Neuronal stem cell (in vitro differentiated cells): ENCODE measurements at regions not wholly inside any gene's neighbourhood (a gene's known extent, or its start where the extent isn't known, plus 50 kb on each side); places are given as distances from the start of the nearest gene placed in this dataset.

Experiments
- DNase-seq: peaks from one replicate; pipeline ENCODE4 v3.0.0-alpha.2; 2013; ENCODE audit warnings: low spot score
- H2AFZ ChIP-seq: one replicate; pipeline ENCODE4 v1.6.1; 2013; ENCODE audit warnings: mild to moderate bottlenecking, low read length, inconsistent platforms
- H2AK5ac ChIP-seq: 2 replicates; pipeline ENCODE4 v1.6.1; 2013; ENCODE audit warnings: low read depth, mild to moderate bottlenecking, inconsistent platforms, low read length, moderate library complexity, mixed read lengths
- H2BK120ac ChIP-seq: 2 replicates; pipeline ENCODE4 v1.6.1; 2013; ENCODE audit warnings: low read depth, mild to moderate bottlenecking, inconsistent platforms, low read length, moderate library complexity, mixed read lengths
- H2BK12ac ChIP-seq: one replicate; pipeline ENCODE4 v1.6.1; 2013; ENCODE audit warnings: low read length, inconsistent platforms
- H2BK15ac ChIP-seq: 2 replicates; pipeline ENCODE4 v1.6.1; 2013; ENCODE audit warnings: mild to moderate bottlenecking, low read length, inconsistent platforms, mixed read lengths
- H2BK5ac ChIP-seq: one replicate; pipeline ENCODE4 v1.6.1; 2013; ENCODE audit warnings: inconsistent platforms, mild to moderate bottlenecking, low read length, moderate library complexity
- H3K14ac ChIP-seq: one replicate; pipeline ENCODE4 v1.6.1; 2013; ENCODE audit warnings: low read length, inconsistent platforms
- H3K18ac ChIP-seq: 2 replicates; pipeline ENCODE4 v1.6.1; 2013; ENCODE audit warnings: low read length, inconsistent platforms
- H3K23ac ChIP-seq: 2 replicates; pipeline ENCODE4 v1.6.1; 2013; ENCODE audit warnings: low read depth, mild to moderate bottlenecking, mixed read lengths, low read length, inconsistent platforms; ENCODE audit not compliant: poor library complexity
- H3K27ac ChIP-seq: replicated peaks from 3 replicates; pipeline ENCODE4 v1.5.1; 2013; ENCODE audit warnings: low read length, inconsistent platforms
- H3K27me3 ChIP-seq, 3 experiments: 2 replicates each; pipeline ENCODE4 v1.6.1; 2013; ENCODE audit warnings: low read length in 3 of 3, mild to moderate bottlenecking in 2 of 3, inconsistent platforms in 1 of 3, low read depth in 1 of 3, mixed read lengths in 1 of 3, moderate library complexity in 1 of 3; ENCODE audit not compliant: control insufficient read depth in 3 of 3, insufficient read depth in 3 of 3
- H3K36me3 ChIP-seq, 2 donors: replicated peaks in 1 of 2; 2 replicates each; pipeline ENCODE4 v1.6.1; 2013; ENCODE audit warnings: low read length in 2 of 2; ENCODE audit not compliant: control insufficient read depth in 2 of 2, insufficient read depth in 2 of 2
- H3K4ac ChIP-seq: 2 replicates; pipeline ENCODE4 v1.6.1; 2013; ENCODE audit warnings: inconsistent platforms, mild to moderate bottlenecking, low read length, moderate library complexity
- H3K4me1 ChIP-seq, 2 donors: 1 replicate in 1 of 2; 2 replicates in 1 of 2; pipeline ENCODE4 v1.6.1; 2013; ENCODE audit warnings: low read length in 2 of 2, low read depth in 1 of 2; ENCODE audit not compliant: control insufficient read depth in 2 of 2, insufficient read depth in 1 of 2
- H3K4me2 ChIP-seq: one replicate; pipeline ENCODE4 v1.6.1; 2013; ENCODE audit warnings: mild to moderate bottlenecking, low read length, inconsistent platforms; ENCODE audit not compliant: insufficient read depth, poor library complexity, severe bottlenecking
- H3K4me3 ChIP-seq, 2 donors: 2 replicates each; pipeline ENCODE4 v1.5.1; 2013; ENCODE audit warnings: low read length in 2 of 2, mild to moderate bottlenecking in 2 of 2, inconsistent platforms in 1 of 2, moderate library complexity in 1 of 2
- H3K79me1 ChIP-seq: one replicate; pipeline ENCODE4 v1.6.1; 2013; ENCODE audit warnings: low read depth, mild to moderate bottlenecking, inconsistent platforms, low read length, moderate library complexity
- H3K9ac ChIP-seq: one replicate; pipeline ENCODE4 v1.6.1; 2013; ENCODE audit warnings: mild to moderate bottlenecking, low read depth, low read length, inconsistent platforms; ENCODE audit not compliant: poor library complexity
- H3K9me3 ChIP-seq, 2 donors: replicated peaks in 1 of 2; 2 replicates each; pipeline versions ENCODE3 to v1.6.1; 2013; ENCODE audit warnings: low read length in 2 of 2, mild to moderate bottlenecking in 2 of 2, inconsistent platforms in 1 of 2, low read depth in 1 of 2, mixed read lengths in 1 of 2, moderate library complexity in 1 of 2; ENCODE audit not compliant: control insufficient read depth in 2 of 2, insufficient read depth in 1 of 2
- H4K8ac ChIP-seq: one replicate; pipeline ENCODE4 v1.6.1; 2013; ENCODE audit warnings: low read depth, mild to moderate bottlenecking, inconsistent platforms, low read length, moderate library complexity
- H4K91ac ChIP-seq: one replicate; pipeline ENCODE4 v1.6.1; 2013; ENCODE audit warnings: low read length, low read depth, mild to moderate bottlenecking, inconsistent platforms; ENCODE audit not compliant: poor library complexity
- WGBS, 2 donors: extraction: QIAGEN DNeasy Blood & Tissue Kit; methylation state at CpG; one replicate each; pipeline ENCODE4 v1.1.7; 2013; ENCODE audit warnings: missing lambda C conversion rate in 2 of 2, mixed read lengths in 1 of 2; ENCODE audit not compliant: insufficient read length in 2 of 2, insufficient replicate concordance in 1 of 2; ENCODE audit errors: extremely low coverage in 2 of 2; 5-methylcytosine and 5-hydroxymethylcytosine counted together

DNA sequence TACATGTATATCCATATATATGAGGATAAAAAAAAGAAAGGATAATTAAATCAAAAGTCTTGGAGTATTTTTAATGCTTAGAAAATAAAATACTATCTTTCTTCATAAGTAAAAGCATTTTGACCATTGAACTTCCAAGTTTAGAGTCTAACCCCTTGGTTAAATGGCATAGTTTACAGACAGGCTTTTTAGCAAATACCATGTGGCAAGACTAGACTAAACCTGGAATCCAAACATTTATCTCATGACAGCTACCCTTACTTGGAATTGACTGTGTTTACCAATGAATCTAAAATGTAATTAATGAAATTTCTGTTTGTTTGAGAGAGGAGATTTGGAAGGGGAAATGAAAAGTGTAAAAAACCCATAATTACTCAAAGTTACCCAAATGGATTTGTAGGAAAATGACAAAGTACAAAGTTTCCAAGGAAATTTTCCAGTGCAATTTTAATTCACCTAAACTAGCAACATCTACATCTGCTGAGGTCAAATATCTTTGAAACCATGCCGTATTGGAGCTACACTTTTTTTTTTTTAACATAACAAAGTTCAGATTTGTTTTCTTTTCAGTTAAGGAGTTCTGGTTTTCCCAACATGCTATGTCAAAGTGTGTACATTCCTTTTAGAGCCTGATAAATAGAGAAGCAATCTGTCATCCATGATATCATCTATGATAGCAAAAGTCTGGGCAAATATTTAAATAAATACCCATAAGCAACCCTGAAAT lies 272.1 kb upstream of the DAB2 start:
- Histone ChIP-seq H3K9ac (no peak overlapping the region), H2AK5ac (no peak overlapping the region), H2AFZ (no peak overlapping the region), H3K9me3 (no peaks in the 10 kb centered on the region), H3K4me3 (no peak overlapping the region), H4K8ac (no peak overlapping the region), H4K91ac (no peak overlapping the region), H3K23ac (no peak overlapping the region), H2BK12ac (no peak overlapping the region), H3K27ac (no peak overlapping the region), H3K4me2 (no peak overlapping the region), H3K79me1 (no peaks in the 10 kb centered on the region), H3K27me3 (no peaks in the 10 kb centered on the region), H3K4ac (no peak overlapping the region), H3K36me3 (no peaks in the 10 kb centered on the region), H2BK5ac (no peak overlapping the region), H3K18ac (no peak overlapping the region), H2BK15ac (no peak overlapping the region), H2BK120ac (no peak overlapping the region), H3K4me1 (peaks cover 0 to 6% of the 10 kb centered on the region in 2 donors), H3K14ac (no peak overlapping the region)
- no CpG with 5 or more reads among the region's 1 CpG for WGBS, 2 donors
- no peak for DNase-seq

DNA sequence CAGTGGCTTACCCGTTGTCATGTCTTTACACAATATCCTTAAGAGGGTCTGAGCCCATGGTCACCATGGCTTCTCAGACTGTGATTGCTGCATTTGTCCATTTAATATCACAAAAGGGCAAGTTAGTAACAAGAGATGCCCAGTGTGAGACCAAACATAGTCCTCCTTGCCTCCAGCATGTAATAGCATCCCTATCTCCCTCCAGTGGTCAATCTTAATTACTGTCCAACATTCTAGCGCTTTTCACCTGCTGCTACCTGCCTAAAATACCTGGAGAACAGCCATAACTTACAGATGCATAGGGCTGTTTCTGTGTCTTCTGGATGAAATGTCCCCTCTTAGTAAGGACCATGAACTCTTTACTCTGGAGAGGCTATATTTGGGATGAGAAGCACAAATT lies 267.2 kb upstream of the DAB2 start:
- no CpG with 5 or more reads among the region's 2 CpGs for WGBS, 2 donors
- no peak overlapping the region for H2BK15ac ChIP-seq
- no peak overlapping the region for H4K91ac ChIP-seq
- no peak overlapping the region for H3K9ac ChIP-seq
- no peaks in the 10 kb centered on the region for H3K4me1 ChIP-seq
- no peaks in the 10 kb centered on the region for H3K36me3 ChIP-seq
- H3K4me2 ChIP-seq, result no peak overlapping the region
- no peak overlapping the region for H3K14ac ChIP-seq
- no peak overlapping the region for H3K4me3 ChIP-seq
- no peak overlapping the region for H3K4ac ChIP-seq
- H2AK5ac ChIP-seq, result no peak overlapping the region
- H3K9me3 ChIP-seq, result no peaks in the 10 kb centered on the region
- no peak for DNase-seq
- H3K27me3 ChIP-seq, result no peaks in the 10 kb centered on the region
- H2BK120ac ChIP-seq, result no peak overlapping the region
- no peak overlapping the region for H3K23ac ChIP-seq
- no peak overlapping the region for H2BK5ac ChIP-seq
- no peak overlapping the region for H2BK12ac ChIP-seq
- H2AFZ ChIP-seq, result no peak overlapping the region
- H3K18ac ChIP-seq, result no peak overlapping the region
- H4K8ac ChIP-seq, result no peak overlapping the region
- H3K79me1 ChIP-seq, result no peaks in the 10 kb centered on the region
- no peak overlapping the region for H3K27ac ChIP-seq

DNA sequence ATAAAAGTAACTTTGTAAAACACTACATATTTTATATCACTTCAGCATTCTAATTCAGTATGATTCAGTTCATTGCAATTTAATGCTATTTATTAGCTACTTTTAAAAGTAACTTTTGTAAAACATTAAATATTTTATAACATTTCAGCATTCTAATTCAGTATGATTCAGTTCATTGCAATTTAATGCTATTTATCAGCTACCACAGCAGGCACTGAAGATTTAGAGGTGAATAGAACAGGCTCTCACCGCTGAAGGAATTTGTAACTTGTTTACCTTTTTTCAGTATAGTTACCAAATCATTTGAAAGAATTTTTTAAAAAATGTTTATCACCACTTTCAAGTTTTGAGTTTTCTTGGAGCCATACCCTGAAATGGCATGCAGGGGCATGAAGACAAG lies 266.4 kb upstream of the DAB2 start:
- Histone ChIP-seq H3K23ac (no peak overlapping the region), H3K9ac (no peak overlapping the region), H3K4me3 (no peak overlapping the region), H4K8ac (no peak overlapping the region), H3K36me3 (no peaks in the 10 kb centered on the region), H3K4me2 (no peak overlapping the region), H2AK5ac (no peak overlapping the region), H3K27ac (no peak overlapping the region), H4K91ac (no peak overlapping the region), H3K14ac (no peak overlapping the region), H2BK120ac (no peak overlapping the region), H2BK5ac (no peak overlapping the region), H3K4ac (no peak overlapping the region), H3K79me1 (no peaks in the 10 kb centered on the region), H3K27me3 (no peaks in the 10 kb centered on the region), H3K18ac (no peak overlapping the region), H2BK15ac (no peak overlapping the region), H3K4me1 (no peaks in the 10 kb centered on the region), H3K9me3 (no peaks in the 10 kb centered on the region), H2AFZ (no peak overlapping the region), H2BK12ac (no peak overlapping the region)
- DNase-seq, result no peak
- no CpG with 5 or more reads among the region's 1 CpG for WGBS, 2 donors

DNA sequence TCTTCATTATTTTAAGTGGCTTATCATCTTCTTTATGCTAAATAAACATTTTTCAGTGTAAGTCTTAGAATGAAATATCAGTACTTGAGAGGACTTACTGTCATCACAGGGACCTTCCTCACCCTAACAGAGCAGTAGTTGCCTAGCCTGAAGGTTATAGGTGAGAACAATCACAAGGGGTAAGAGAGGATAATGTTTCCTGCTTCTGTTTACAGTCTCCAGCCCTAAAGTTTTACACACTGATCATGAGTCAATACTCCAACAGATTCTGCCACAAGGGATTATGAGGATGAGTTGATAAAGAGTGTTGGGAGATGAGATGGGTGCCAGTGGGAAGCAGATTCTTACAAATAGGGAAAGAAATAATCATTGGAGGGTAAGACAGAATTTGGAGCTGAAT lies 265.1 kb upstream of the DAB2 start:
- Histone ChIP-seq H2BK15ac (no peak overlapping the region), H3K4me3 (no peak overlapping the region), H2AK5ac (no peak overlapping the region), H3K36me3 (no peaks in the 10 kb centered on the region), H3K79me1 (no peaks in the 10 kb centered on the region), H3K27ac (no peak overlapping the region), H2BK5ac (no peak overlapping the region), H2BK12ac (no peak overlapping the region), H3K4me1 (no peaks in the 10 kb centered on the region), H3K14ac (no peak overlapping the region), H3K4ac (no peak overlapping the region), H3K4me2 (no peak overlapping the region), H3K9ac (no peak overlapping the region), H4K91ac (no peak overlapping the region), H3K27me3 (no peaks in the 10 kb centered on the region), H3K18ac (no peak overlapping the region), H4K8ac (no peak overlapping the region), H3K9me3 (no peaks in the 10 kb centered on the region), H2BK120ac (no peak overlapping the region), H2AFZ (no peak overlapping the region), H3K23ac (no peak overlapping the region)
- no peak for DNase-seq
